ENCODE measurements at regions not wholly inside any gene's neighbourhood (a gene's known extent, or its start where the extent isn't known, plus 50 kb on each side); places are given as distances from the start of the nearest gene placed in this dataset.
"Not testable (repeated sequence)": the region's sequence is repeated elsewhere in the genome, so short reads cannot be mapped to it uniquely, and the experiment has no call there.

GRCh38 chr6:94687255-94687654, 890.1 kb upstream of the MANEA start:
- not testable (repeated sequence) for DNase-seq

GRCh38 chr6:94683409-94683808, 893.9 kb upstream of the MANEA start:
- DNase-seq = no peak

GRCh38 chr6:94680669-94681212, 896.6 kb upstream of the MANEA start:
- no peak for DNase-seq

- DNase-seq = no peak
Measured at GRCh38 chr6:94673251-94673650, 904.1 kb upstream of the MANEA start.

- DNase-seq = no peak
Measured at GRCh38 chr6:94670017-94670416, 907.3 kb upstream of the MANEA start.

- no peak for DNase-seq
Measured at GRCh38 chr6:94668876-94669275, 908.5 kb upstream of the MANEA start.

- no peak for DNase-seq
Measured at GRCh38 chr6:94658929-94659328, 918.4 kb upstream of the MANEA start.

- DNase-seq = no peak
Measured at GRCh38 chr6:94651239-94651638, 926.1 kb upstream of the MANEA start.

GRCh38 chr6:94645191-94645590, 932.1 kb upstream of the MANEA start:
- no peak for DNase-seq

- DNase-seq = no peak
Measured at GRCh38 chr6:94639564-94639963, 937.8 kb upstream of the MANEA start.

GRCh38 chr6:94636780-94637385, 940.5 kb upstream of the MANEA start:
- DNase-seq = no peak

GRCh38 chr6:94623586-94623985, 953.7 kb upstream of the MANEA start:
- DNase-seq = no peak

GRCh38 chr6:94622783-94623182, 954.6 kb upstream of the MANEA start:
- DNase-seq = no peak

- DNase-seq = no peak
Measured at GRCh38 chr6:94600636-94601035, 976.7 kb upstream of the MANEA start.

- no peak for DNase-seq
Measured at GRCh38 chr6:94597487-94597886, 979.8 kb upstream of the MANEA start.

- no peak for DNase-seq
Measured at GRCh38 chr6:94590416-94590815, 986.9 kb upstream of the MANEA start.

GRCh38 chr6:94588301-94588700, 989.0 kb upstream of the MANEA start:
- DNase-seq = no peak

GRCh38 chr6:94584211-94584610, 993.1 kb upstream of the MANEA start:
- no peak for DNase-seq

- no peak for DNase-seq
Measured at GRCh38 chr6:94570581-94570980, 1006.8 kb upstream of the MANEA start.

- DNase-seq = no peak
Measured at GRCh38 chr6:94562846-94563245, 1014.5 kb upstream of the MANEA start.

- DNase-seq = no peak
Measured at GRCh38 chr6:94559829-94560537, 1017.4 kb upstream of the MANEA start.

GRCh38 chr6:94557207-94557606, 1020.1 kb upstream of the MANEA start:
- not testable (repeated sequence) for DNase-seq

- DNase-seq = no peak
Measured at GRCh38 chr6:94548201-94548600, 1029.1 kb upstream of the MANEA start.

GRCh38 chr6:94535798-94536197, 1041.5 kb upstream of the MANEA start:
- DNase-seq = no peak
